HG02870 (cell line): ENCODE measurements at regions not wholly inside any gene's neighbourhood (a gene's known extent, or its start where the extent isn't known, plus 50 kb on each side); places are given as distances from the start of the nearest gene placed in this dataset.
"Not testable (repeated sequence)": the region's sequence is repeated elsewhere in the genome, so short reads cannot be mapped to it uniquely, and the experiment has no call there.

Experiments
- ATAC-seq: cut with Tn5 transposase; IDR thresholded peaks from one replicate; pipeline ENCODE4 v1.9.1; 2021; ENCODE audit warnings: mild to moderate bottlenecking, moderate library complexity; ENCODE audit not compliant: unreplicated experiment

DNA sequence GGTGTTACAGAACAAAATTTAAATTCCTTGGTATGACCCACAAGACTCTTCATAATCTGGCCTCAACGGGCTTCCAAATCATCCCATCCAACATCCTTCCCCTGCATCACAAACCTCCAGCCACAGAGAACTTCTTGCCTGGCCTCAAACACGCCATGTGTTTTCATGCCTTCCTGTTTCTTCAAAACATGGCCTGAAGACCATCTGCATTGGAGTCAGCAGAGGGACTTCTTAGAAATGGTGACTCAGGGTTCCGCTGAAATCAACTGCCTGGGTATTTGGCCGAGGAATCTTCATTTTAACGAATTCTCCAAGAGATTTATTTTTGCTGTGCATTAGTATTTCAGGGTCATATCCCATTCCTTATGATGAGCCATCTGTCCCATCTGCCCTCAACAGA, 138.1 kb upstream of the RAP2B start:
- no peak for ATAC-seq

DNA sequence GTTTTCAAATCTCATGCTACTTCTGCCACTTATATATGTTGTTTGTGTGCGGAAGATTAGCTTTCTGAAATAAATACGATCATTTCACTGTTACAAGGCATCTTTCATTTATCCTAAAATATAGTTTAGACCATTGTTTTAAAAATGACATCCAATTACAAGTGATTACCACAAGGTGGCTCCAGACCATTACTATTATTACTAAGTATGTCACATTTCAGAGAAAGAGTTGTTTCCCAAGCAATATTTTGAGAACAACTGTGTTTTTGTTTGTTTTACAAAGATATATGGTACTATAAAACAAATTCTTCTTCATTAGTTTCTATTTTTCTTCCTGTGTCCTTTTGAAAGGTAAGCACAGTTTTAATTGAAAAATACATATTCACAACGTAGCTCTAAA, 136.0 kb upstream of the RAP2B start:
- ATAC-seq: no peak

DNA sequence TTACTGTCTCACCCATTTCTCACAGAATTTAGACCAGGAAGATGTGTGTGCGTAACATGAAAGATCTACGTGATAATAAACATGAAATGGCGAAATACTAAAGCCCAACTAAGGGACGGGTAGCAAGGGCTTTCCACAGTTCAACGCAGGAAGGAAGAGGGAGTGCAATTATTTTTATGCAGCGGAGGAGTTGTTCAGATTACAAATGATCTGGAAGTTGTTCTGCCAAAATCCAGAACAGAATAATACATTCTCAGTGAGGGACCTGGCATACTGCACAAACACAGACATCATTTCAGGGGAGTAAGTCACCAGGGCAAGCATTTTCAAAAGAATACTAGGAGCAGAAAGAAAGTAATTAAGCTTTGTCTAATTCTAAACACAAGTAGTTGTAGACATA, 133.6 kb upstream of the RAP2B start:
- ATAC-seq: no peak

DNA sequence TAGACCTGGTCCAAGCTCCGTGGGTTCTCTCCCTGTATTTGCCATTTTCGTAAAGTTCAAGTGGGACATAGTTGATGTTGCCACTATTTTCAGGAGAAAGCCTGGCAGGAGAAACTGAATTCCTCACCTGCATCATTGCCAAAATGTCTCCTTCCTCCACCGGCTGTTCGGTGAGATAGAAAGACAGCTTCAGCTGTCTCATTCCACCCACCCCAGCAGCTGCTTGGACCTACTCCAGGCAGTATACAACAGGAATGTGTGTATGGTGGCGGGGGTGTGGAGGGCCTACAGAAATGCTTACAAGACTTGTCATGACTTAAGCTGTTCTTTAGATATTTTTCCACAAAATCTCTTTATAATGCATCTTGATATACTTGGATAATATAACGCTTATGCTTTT, 132.7 kb upstream of the RAP2B start:
- ATAC-seq: no peak

DNA sequence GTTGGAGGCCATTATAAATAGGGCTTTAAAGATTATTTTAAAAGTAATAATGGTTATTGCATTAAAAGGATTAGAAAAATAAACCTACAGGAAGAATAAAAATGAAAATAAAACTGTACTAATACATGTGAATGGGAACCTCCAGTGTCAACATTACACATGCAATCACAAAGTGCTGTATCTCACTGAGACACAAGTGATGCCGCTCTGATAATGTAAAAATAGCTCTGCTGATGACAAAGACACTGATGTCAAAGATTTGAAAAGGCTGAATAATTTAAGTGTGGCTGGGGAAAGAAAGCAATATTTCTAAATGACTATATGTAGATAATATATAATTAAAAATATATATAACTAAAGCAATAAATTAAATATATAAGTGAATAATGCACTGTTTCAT, 129.1 kb upstream of the RAP2B start:
- ATAC-seq: no peak

DNA sequence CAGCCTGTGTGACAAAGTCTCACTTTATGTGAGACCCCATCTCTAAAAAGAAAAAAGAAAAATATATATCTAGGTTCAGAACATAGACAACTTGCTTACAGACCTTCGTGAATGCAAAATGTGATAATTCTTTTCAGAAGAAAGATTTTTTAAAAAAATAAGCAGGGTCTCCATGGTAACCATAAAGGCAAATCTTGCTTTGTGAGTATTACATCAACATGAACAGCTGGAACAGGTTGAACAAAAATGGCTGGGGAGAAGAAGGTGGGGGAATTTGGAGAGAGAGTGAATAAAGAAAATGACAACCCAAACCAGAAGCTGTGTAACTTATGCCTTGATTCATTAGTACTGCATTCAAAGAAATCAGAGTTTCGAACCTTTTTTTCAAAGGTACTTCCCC, 125.2 kb upstream of the RAP2B start:
- no peak for ATAC-seq

DNA sequence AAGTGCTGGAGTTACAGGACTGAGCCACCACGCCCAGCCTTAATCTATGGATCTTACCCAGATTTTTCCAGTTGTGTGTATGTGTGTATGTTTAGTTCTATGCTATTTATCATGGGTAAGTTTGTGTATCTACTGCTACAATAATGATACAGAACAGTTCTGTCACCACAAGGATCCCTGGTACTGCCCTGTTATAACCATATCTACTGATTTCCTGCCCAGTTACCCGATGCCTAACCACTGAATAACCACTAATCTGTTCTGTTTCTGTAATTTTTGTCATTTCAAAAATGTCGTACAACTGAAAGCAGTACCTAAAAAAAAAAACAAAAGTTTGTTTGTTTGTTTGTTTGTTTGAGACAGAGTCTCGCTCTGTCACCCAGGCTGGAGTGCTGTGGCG, 123.7 kb upstream of the RAP2B start:
- no peak for ATAC-seq

DNA sequence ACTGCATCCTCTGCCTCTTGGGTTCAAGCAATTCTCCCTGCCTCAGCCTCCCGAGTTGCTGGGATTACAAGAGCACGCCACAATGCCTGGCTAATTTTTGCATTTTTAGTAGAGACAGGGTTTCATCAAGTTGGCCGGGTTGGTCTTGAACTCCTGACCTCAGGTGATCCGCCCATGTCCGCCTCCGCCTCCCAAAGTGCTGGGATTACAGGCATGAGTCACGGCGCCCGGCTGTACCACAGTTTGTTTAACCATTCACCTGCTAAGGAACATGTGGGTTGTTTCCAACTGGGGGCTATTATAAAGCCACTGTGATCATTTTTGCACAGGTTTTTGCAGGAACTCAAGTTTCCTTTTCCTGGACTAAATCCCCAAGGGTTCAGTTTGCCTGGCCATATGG, 123.2 kb upstream of the RAP2B start:
- ATAC-seq: no peak

DNA sequence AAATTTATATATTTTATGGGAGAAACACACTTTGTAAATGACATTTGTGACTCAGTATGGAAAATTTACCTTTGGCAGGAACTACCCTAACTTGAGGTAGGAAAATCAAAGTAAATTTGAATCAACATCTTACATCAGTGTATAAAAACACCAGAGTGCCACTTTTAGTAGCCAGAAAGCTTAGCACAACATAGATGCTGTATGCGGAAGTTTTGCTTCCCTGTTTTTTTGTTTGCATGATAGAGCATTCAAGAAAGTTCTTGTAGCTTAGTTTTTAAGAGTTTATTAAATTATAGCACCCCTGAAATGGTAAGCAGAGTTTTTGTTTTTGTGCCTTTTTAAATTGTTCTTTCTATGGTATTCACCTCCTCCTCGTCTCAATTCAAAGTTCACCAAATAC, 120.8 kb upstream of the RAP2B start:
- ATAC-seq: no peak

DNA sequence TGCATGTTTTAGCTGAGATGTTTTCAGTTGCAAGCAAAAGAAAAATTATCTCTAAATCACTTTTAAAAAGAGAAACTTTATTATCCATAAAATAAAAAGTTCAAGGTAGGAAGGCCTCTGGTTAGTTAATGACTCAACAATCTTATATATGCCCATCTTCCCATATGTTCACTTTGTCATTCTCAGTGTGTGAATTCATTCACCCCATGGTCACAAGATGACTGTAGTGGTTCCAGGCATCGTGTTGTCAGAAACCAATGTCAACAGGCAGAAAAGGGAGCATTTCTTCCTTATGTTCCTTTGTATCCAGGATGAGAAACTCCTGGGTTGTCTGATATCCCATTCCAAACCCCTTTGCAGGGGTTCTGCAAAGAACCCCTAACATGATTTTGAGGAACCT, 119.9 kb upstream of the RAP2B start:
- ATAC-seq: no peak

DNA sequence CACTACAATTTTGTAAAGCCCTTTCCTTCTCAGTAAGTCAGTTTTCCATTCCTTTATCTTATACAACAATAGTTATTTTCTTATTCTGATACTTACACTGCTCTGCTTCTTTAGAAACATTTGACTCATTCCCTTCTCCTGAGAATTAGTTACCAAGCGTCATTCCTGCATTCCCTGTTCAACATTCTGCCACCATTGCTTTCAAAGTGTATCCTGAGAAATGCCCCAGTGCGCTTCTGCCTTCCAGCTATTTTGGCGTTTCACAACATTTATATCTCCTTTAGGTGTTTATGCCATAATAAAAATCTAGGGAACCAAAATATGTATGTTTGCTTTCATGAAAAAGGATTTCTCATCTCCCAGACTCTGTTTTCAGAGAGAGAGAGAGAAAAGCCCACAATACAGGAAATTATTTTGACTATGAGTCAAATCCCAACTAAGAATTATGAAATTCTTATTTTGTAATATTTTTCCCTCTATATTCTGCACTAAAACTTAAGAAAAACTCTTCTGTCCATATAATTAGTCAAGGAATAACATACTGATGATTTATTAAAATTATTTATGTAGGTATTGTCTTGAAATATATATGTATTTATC, 118.2 kb upstream of the RAP2B start:
- ATAC-seq: no peak

DNA sequence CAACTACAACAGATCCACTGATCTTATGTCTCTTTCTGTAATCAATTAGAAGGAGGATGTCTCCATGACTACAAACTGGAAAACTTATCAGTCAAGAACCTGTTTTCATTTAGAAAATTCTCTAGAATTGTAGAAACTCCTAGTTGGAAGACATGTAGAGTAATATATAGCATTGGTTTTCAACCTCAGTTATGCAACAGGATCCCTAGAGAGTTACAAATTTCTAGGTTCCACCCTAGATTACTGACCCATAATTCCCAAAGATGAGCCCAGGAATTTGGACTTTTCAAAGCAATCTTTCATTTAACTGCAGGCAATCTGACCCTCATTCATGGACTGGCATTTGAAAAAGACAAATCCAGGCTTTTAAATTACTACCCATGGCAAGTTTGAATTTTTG, 116.9 kb upstream of the RAP2B start:
- ATAC-seq: no peak

DNA sequence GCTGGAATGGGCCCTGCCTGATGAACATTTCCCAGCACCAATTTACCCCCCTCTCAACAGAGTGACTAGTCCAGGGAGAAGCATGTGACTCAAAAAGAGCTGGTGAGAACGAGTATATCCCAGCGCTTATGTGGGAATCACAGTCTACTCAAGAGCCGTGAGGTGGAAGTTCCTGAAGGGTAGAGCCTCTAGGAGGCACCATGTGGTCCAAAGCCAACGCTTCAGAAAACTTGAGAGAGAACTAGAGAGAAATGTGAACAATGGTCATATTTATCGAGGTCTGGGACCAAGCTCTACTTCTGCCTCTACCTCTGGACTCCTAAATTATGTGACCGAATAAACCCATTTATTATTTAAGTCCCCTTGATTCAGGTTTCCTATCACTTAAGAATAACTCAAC, 111.0 kb upstream of the RAP2B start:
- no peak for ATAC-seq

DNA sequence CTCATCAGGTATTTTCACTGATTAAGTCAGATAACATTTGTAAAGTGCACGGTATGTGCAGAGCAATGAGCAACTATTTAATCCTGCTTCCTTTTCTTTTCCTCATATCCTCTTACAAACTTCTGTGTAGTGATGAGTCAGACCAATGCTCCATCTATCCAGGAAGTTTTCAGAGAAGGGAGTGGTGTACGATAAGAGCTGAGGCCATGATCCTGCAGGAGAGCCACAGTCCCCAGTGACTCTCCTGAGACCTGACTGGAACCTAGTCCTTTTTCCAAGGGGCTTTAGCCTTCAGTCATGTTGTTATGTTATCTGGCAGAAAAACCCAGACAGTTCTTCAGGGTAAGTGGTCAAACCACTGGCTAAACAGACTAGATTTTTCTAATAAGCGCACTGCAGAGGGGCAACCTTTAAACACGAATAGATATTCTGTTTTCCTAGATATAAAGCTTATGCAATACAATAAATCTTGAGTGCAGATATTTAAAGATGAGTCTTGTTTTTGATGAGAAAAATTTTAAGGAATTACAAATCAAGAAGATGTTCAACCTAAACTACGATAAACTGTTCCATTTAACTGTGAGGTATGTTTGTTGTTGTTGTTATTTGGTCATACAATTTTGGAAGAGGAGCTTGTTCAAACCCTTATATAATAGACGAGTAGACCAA, 110.5 kb upstream of the RAP2B start:
- no peak for ATAC-seq

DNA sequence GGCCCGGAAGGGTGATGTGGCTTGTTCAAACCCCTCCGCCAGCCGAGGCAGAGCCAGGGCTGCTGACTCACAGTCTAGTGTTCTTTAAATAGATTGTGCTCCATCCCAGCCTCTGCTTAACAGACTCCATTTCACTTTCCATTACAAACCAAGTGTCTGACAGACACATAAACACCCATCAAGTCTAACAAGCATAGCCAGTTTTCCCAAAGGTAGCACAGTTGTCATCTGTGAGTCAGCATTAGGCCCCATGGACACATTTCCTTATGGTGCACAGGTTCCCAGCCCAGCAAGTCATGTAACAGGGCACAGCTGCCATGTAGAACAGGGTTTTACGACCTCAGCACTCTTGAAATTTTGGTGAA, 109.9 kb upstream of the RAP2B start:
- ATAC-seq: no peak

DNA sequence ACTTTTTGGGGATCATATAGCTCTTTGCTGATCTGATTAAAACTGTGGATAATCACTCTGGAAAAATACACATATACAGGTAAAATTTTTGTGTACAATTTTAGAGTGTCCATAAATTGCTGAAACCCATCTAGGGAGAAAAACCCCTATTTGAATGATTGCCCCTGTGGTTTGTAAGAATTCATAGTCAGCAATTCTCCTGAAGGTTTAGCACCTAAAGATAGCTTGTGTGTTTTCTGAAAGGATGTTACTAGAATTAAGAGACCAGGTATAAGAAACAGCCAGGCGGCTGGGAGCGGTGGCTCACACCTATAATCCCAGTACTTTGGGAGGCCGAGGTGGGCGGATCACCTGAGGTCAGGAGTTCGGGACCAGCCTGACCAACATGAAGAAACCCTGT, 106.8 kb upstream of the RAP2B start:
- no peak for ATAC-seq

DNA sequence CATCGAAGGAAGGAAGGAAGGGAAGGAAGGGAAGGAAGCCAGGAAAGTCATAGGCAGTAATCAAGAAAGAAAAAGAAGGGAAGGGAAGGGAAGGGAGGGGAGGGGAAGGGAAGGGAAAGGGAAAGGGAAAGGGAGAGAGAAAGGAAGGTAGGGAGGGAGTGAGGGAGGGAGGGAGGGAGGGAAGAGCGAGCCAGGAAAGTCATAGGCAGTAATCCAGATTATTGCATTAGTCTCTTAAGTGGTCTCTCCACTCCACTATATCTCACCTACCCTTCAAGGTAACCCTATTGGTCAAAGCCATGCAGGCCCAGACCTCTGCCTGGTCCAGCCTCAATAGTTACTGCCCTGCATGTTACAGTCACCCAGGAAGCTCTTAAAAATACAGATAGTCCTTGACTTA, 106.2 kb upstream of the RAP2B start:
- no peak for ATAC-seq

DNA sequence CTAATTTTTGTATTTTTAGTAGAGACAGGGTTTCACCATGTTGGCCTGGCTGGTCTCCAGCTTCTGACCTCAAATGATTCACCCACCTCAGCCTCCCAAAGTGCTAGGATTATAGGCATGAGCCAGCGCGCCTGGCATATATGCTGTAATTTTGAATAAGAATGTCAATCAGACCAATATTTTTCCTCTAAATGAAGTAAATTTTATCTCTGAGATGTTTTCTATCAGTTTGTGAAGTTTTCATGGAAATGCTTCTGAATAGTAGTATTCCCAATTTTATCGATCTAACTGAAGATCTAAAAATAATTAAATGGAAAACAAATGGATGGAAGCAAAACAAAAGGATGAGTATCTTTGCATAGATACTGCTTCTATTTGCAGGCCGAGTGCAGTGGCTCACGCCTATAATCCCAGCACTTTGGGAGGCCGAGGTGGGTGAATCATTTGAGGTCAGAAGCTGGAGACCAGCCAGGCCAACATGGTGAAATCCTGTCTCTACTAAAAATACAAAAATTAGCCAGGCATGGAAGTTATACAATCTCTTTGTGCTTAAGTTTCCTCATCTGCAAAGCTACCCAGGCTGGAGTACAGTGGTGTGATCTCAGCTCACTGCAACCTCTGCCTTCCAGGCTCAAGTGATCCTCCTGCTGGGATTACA, 103.9 kb upstream of the RAP2B start:
- not testable (repeated sequence) for ATAC-seq

DNA sequence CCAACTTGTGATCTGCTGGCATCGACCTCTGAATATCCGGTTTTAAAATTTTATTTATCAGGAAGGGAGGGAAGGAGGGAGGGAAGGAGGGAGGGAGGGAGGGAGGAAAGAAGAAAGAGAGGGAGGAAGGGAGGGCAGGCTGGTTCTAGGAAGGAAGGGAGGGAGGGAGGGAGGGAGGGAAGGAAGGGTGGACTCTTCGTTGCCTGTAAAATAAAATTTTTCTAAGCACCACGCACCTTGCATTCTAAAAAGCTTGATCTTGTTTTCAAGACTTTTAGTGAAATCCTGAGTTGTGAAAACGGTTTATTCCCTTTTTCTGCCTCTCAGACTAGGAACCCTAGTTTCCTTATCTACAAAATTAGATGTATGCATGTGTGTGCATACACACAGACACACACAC, 101.7 kb upstream of the RAP2B start:
- ATAC-seq: no peak

DNA sequence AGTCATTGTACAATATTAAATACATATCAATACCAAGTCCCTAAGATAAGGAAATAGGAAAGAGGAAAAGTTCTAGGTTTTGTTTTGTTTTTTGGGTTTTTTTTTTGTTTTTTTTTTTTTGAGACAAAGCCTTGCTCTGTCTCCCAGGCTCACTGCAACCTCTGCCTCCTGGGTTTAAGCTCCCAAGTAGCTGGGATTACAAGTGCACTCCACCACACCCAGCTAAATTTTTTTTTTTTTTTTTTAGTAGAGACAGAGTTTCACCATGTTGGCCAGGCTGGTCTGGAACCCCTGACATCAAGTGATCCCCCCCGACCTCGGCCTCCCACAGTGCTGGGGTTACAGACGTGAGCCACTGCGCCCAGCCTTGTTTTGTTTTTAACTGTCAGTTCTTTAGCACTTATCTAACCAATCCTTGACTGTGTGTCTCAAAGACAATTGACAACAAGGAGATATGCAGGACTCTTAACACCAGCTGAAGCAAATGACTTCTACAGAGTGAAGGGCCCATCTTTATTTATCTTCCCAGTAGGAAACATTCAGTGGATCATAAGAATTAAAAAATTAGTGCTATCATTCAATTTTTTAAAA, 100.0 kb upstream of the RAP2B start:
- no peak for ATAC-seq

DNA sequence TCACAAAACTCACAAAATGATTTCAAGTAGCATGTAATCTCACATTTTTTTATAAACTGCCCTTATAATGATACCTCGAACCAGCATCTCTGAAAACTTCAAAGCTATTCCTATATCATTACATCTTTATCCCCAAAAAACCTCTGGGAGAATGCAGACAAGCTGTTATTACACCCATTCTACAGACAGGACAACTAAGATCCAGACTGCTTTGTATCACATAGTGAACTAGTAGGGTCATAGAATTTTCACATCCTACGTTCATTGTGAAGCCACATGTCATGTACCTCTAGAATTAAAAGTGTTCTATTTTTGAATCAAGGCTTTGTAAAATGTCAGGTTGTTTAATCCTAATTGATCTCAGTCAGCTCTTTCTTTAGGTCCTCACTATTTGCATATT, 98.7 kb upstream of the RAP2B start:
- ATAC-seq: no peak

DNA sequence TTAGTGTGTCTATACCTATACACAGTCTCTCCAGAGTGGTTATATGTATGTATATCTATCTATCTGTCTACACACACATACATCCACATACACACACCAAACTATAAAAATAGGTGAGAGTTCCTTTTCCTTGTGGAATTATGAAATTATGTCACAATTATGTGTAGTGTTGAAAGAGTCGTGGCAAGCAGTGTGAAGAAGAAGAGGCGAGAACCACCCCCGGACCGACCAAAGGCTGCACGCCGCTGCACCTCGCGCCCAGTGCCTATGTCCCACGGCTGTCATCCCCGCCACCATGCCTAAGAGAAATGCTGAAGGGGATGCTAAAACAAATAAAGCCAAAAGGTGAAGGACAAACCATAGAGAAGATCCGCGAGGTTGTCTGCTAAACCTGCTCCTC, 95.0 kb upstream of the RAP2B start:
- no peak for ATAC-seq
